ENCODE measurements at regions not wholly inside any gene's neighbourhood (a gene's known extent, or its start where the extent isn't known, plus 50 kb on each side); places are given as distances from the start of the nearest gene placed in this dataset.
"Not testable (repeated sequence)": the region's sequence is repeated elsewhere in the genome, so short reads cannot be mapped to it uniquely, and the experiment has no call there.

DNA sequence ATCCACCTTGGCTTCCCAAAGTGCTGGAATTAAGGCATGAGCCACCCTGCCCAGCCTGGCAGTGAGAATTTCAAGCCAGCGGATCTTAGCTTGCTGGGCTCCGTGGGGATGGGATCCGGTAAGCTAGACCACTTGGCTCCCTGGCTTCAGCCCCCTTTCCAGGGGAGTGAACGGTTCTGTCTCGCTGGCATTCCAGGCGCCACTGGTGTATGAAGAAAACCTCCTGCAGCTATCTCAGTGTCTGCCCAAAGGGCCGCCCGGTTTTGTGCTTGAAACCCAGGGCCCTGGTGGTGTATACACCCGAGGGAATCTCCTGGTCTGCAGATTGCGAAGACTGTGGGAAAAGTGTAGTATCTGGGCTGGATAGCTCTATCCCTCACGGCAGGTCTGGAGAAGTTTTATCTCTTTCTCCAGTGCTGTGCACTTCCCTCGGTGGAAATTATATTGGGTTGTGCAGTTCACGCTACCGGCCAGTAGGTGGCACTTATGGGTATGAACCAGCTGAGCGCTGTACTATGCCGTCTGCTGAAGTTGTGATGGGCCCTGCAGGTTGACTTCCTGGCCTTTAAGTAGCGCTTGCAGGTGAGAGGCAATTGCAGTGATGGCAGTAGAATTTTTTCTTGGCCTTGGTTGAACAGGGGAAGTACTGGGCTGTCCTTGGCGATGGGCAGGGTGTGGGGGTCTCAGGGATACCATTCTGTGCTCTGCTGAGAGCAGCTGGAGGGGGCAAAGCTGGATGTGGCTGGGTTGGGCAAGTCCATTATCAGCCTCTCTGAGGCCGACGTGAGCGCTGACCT, 138.0 kb upstream of the MTPN start:
- Histone ChIP-seq H3K27ac (no peak overlapping the region), H3K9ac (no peak overlapping the region), H3K4me2 (ENCODE audit: unreplicated experiment) (no peak overlapping the region), H2AFZ (no peak overlapping the region), H3K9me3 (ENCODE audit: low read depth) (no peaks in the 10 kb centered on the region), H3K4me1 (ENCODE audit: insufficient read depth) (no peaks in the 10 kb centered on the region), H4K20me1 (ENCODE audit: insufficient read depth) (no peaks in the 10 kb centered on the region), H3K4me3 (no peak overlapping the region), H3K27me3 (replicated peaks; ENCODE audit: insufficient read depth) (no peaks in the 10 kb centered on the region), H3K79me2 (ENCODE audit: insufficient read depth) (no peaks in the 10 kb centered on the region), H3K9me2 (ENCODE audit: insufficient read depth) (no peaks in the 10 kb centered on the region), H3F3A (ENCODE audit: insufficient read depth) (no peaks in the 10 kb centered on the region), H3K36me3 (ENCODE audit: low read depth) (no peaks in the 10 kb centered on the region)
- peak; percentile 62 for DNase-seq
- WGBS, 2 experiments (ENCODE audit: low coverage in 1 of 2, low lambda C conversion rate in 2 of 2, missing lambda C conversion rate in 2 of 2) = 41 to 43% methylated on average over 21 of the region's 21 CpGs
- TF ChIP-seq EZH2 (IDR thresholded peaks at IDR 0.05; ENCODE audit: insufficient read depth, poor library complexity, severe bottlenecking) (no peak), EZH2phosphoT487 (IDR thresholded peaks at IDR 0.05; ENCODE audit: insufficient read depth, low read depth) (no peak)
- in situ Hi-C loops (cut with MboI) = no loop called here

GRCh38 chr7:136114467-136114866, 137.3 kb upstream of the MTPN start:
- H3K27me3 ChIP-seq (replicated peaks; ENCODE audit: insufficient read depth); H4K20me1 ChIP-seq (ENCODE audit: insufficient read depth); H3K4me2 ChIP-seq (ENCODE audit: unreplicated experiment); H3K36me3 ChIP-seq (ENCODE audit: low read depth); H3F3A ChIP-seq (ENCODE audit: insufficient read depth); H3K9ac ChIP-seq; in situ Hi-C loops (cut with MboI); H3K4me1 ChIP-seq (ENCODE audit: insufficient read depth); H2AFZ ChIP-seq; H3K4me3 ChIP-seq; H3K79me2 ChIP-seq (ENCODE audit: insufficient read depth); DNase-seq; H3K27ac ChIP-seq; H3K9me3 ChIP-seq (ENCODE audit: low read depth); H3K9me2 ChIP-seq (ENCODE audit: insufficient read depth): not testable (repeated sequence)
- 42 to 47% methylated on average over 5 to 6 of the region's 6 CpGs for WGBS, 2 experiments (ENCODE audit: low coverage in 1 of 2, low lambda C conversion rate in 2 of 2, missing lambda C conversion rate in 2 of 2)

DNA sequence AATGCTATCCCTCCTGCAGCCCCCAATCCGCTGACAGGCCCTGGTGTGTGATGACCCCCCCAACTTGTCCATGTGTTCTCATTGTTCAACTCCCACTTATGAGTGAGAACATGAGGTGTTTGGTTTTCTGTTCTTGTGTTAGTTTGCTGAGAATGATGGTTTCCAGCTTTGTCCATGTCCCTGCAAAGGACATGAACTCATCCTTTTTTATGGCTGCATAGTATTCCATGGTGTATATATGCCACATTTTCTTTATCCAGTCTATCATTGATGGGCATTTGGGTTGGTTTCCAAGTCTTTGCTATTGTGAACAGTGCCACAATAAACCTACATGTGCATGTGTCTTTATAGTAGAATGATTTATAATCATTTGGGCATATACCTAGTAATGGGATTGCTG, 131.9 kb upstream of the MTPN start:
- 0 to 6% methylated on average over 1 of the region's 1 CpG for WGBS, 2 experiments (ENCODE audit: low coverage in 1 of 2, low lambda C conversion rate in 2 of 2, missing lambda C conversion rate in 2 of 2)
- DNase-seq; in situ Hi-C loops (cut with MboI); H2AFZ ChIP-seq; H3K9ac ChIP-seq; H3K9me3 ChIP-seq (ENCODE audit: low read depth); H3K27me3 ChIP-seq (replicated peaks; ENCODE audit: insufficient read depth); H3F3A ChIP-seq (ENCODE audit: insufficient read depth); H3K27ac ChIP-seq; H3K36me3 ChIP-seq (ENCODE audit: low read depth); H3K4me1 ChIP-seq (ENCODE audit: insufficient read depth); H4K20me1 ChIP-seq (ENCODE audit: insufficient read depth); H3K4me3 ChIP-seq; H3K9me2 ChIP-seq (ENCODE audit: insufficient read depth); H3K79me2 ChIP-seq (ENCODE audit: insufficient read depth); H3K4me2 ChIP-seq (ENCODE audit: unreplicated experiment): not testable (repeated sequence)

GRCh38 chr7:136105191-136105590, 128.0 kb upstream of the MTPN start:
- no peak for DNase-seq

GRCh38 chr7:136104269-136104603, 127.1 kb upstream of the MTPN start:
- Histone ChIP-seq H3K9me2 (ENCODE audit: insufficient read depth) (no peaks in the 10 kb centered on the region), H3K27me3 (replicated peaks; ENCODE audit: insufficient read depth) (no peaks in the 10 kb centered on the region), H3F3A (ENCODE audit: insufficient read depth) (no peaks in the 10 kb centered on the region), H3K9me3 (ENCODE audit: low read depth) (no peaks in the 10 kb centered on the region), H2AFZ (no peak overlapping the region), H3K4me3 (no peak overlapping the region), H3K79me2 (ENCODE audit: insufficient read depth) (no peaks in the 10 kb centered on the region), H3K9ac (no peak overlapping the region), H3K4me2 (ENCODE audit: unreplicated experiment) (no peak overlapping the region), H3K4me1 (ENCODE audit: insufficient read depth) (no peaks in the 10 kb centered on the region), H3K27ac (no peak overlapping the region), H3K36me3 (ENCODE audit: low read depth) (no peaks in the 10 kb centered on the region), H4K20me1 (ENCODE audit: insufficient read depth) (no peaks in the 10 kb centered on the region)
- peak; percentile 13 for DNase-seq
- WGBS, 2 experiments (ENCODE audit: low coverage in 1 of 2, low lambda C conversion rate in 2 of 2, missing lambda C conversion rate in 2 of 2) = 15 to 26% methylated on average over 2 of the region's 2 CpGs
- in situ Hi-C loops (cut with MboI) = no loop called here
- TF ChIP-seq EZH2phosphoT487 (IDR thresholded peaks at IDR 0.05; ENCODE audit: insufficient read depth, low read depth) (no peak), EZH2 (IDR thresholded peaks at IDR 0.05; ENCODE audit: insufficient read depth, poor library complexity, severe bottlenecking) (no peak)

More at GRCh38 chr7:136105191-136105590, 128.0 kb upstream of the MTPN start:
- in situ Hi-C loops (cut with MboI) = no loop called here
- no peak overlapping the region for H3K4me2 ChIP-seq (ENCODE audit: unreplicated experiment)
- H3F3A ChIP-seq (ENCODE audit: insufficient read depth) = no peaks in the 10 kb centered on the region
- WGBS, 2 experiments (ENCODE audit: low coverage in 1 of 2, low lambda C conversion rate in 2 of 2, missing lambda C conversion rate in 2 of 2) = 3 to 5% methylated on average over 1 of the region's 1 CpG
- no peak overlapping the region for H3K27ac ChIP-seq
- TF ChIP-seq EZH2phosphoT487 (IDR thresholded peaks at IDR 0.05; ENCODE audit: insufficient read depth, low read depth) = no peak
- TF ChIP-seq EZH2 (IDR thresholded peaks at IDR 0.05; ENCODE audit: insufficient read depth, poor library complexity, severe bottlenecking) = no peak
- H3K9me2 ChIP-seq (ENCODE audit: insufficient read depth) = no peaks in the 10 kb centered on the region
- H3K9me3 ChIP-seq (ENCODE audit: low read depth) = no peaks in the 10 kb centered on the region
- no peaks in the 10 kb centered on the region for H3K36me3 ChIP-seq (ENCODE audit: low read depth)
- H3K79me2 ChIP-seq (ENCODE audit: insufficient read depth) = no peaks in the 10 kb centered on the region
- no peak overlapping the region for H2AFZ ChIP-seq
- no peaks in the 10 kb centered on the region for H4K20me1 ChIP-seq (ENCODE audit: insufficient read depth)
- no peaks in the 10 kb centered on the region for H3K27me3 ChIP-seq (replicated peaks; ENCODE audit: insufficient read depth)
- no peaks in the 10 kb centered on the region for H3K4me1 ChIP-seq (ENCODE audit: insufficient read depth)
- no peak overlapping the region for H3K9ac ChIP-seq
- no peak overlapping the region for H3K4me3 ChIP-seq

Measured in GM23248 (cell line).